ENCODE measurements at regions not wholly inside any gene's neighbourhood (a gene's known extent, or its start where the extent isn't known, plus 50 kb on each side); places are given as distances from the start of the nearest gene placed in this dataset.

DNA sequence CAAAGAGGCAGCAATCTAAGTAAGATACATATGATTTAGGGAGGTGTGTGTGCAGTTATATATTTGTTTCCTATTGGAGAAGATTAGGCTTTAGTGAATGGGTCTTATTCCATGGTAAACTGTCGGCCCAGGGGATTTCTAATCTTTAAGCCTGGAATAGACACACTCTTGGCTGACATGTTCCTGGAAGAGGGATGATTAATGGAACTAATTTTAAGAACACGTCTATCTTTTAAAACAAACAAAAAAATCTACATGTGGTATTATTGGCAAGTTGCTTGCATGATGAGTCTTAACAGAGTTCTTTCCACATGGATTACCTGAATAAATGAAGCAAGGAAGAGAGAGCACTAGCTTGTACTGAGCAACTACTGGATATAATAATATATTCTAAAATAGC is 114.2 kb upstream of the NT5C1B start:
- Histone ChIP-seq H3K27ac (ENCODE audit: extremely low read length, insufficient read depth, low read length) (no peak overlapping the region), H4K20me1 (ENCODE audit: insufficient read depth, low read length) (no peaks in the 10 kb centered on the region), H3K36me3 (replicated peaks in 1 of 2; ENCODE audit: control insufficient read depth in 1 of 2, insufficient read depth in 2 of 2, low read length in 2 of 2) (no peaks in the 10 kb centered on the region), H3K9me3 (ENCODE audit: low read length) (no peaks in the 10 kb centered on the region), H3K9ac (ENCODE audit: insufficient read depth, low read depth, low read length) (no peak overlapping the region), H2AFZ (ENCODE audit: low read length) (no peak overlapping the region), H3K79me2 (ENCODE audit: insufficient read depth, low read length) (no peaks in the 10 kb centered on the region), H3K4me2 (ENCODE audit: low read depth, low read length) (no peak overlapping the region), H3K27me3 (ENCODE audit: control insufficient read depth in 1 of 2, insufficient read depth in 2 of 2, low read length in 2 of 2) (no peaks in the 10 kb centered on the region), H3K4me1 (ENCODE audit: insufficient read depth, low read length) (no peaks in the 10 kb centered on the region), H3K4me3 (replicated peaks in 1 of 3; ENCODE audit: insufficient read depth in 1 of 3, low read depth in 2 of 3, low read length in 3 of 3) (no peak overlapping the region)
- in situ Hi-C loops (cut with HindIII; ENCODE audit: extremely low pct_ligation_motif_present, low pct_unique_long_range_greater_than_20kb) (no loop called here), intact Hi-C loops (cut with micrococcal nuclease; ENCODE audit: unreplicated experiment) (no loop called here)
- no peak for DNase-seq (ENCODE audit: low spot score)
- no TSS peak for BruUV-seq (replicated peaks)
- CTCF ChIA-PET (ENCODE audit: low intra/inter-chr PET ratio, low total read pairs), result no interaction called here
- WGBS (ENCODE audit: low lambda C conversion rate), result 74% methylated on average over 2 of the region's 2 CpGs
- POLR2A ChIA-PET, result no interaction called here
- ATAC-seq, result no peak
- TF ChIP-seq, protein P1, sequence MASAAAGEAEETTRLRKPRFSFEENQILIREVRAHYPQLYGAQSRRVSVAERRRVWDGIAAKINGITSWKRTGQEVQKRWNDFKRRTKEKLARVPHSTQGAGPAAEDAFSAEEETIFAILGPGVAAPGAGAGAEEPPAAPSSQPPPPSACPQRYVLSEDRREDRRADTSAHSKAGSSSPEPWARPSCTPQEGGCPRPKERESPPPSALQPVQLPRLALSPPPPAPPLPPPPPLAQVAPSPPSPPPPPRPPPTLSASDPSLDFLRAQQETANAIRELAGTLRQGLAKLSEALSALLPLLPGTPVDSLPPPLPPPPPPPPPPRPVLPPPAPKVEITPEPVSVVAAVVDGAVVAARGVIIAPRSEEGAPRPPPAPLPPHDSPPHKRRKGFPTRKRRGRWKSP (CRISPR knock-in tag; IDR thresholded peaks at IDR 0.05), result no peak
- no peak for TF ChIP-seq ZNF713 (CRISPR knock-in tag; IDR thresholded peaks at IDR 0.05)
- TF ChIP-seq, protein P2, sequence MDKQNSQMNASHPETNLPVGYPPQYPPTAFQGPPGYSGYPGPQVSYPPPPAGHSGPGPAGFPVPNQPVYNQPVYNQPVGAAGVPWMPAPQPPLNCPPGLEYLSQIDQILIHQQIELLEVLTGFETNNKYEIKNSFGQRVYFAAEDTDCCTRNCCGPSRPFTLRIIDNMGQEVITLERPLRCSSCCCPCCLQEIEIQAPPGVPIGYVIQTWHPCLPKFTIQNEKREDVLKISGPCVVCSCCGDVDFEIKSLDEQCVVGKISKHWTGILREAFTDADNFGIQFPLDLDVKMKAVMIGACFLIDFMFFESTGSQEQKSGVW (CRISPR knock-in tag; IDR thresholded peaks at IDR 0.05; ENCODE audit: borderline replicate concordance), result no peak
- no peak for TF ChIP-seq ZNF460 (CRISPR knock-in tag; IDR thresholded peaks at IDR 0.05; ENCODE audit: borderline replicate concordance)
- no peak for TF ChIP-seq ZNF296 (CRISPR knock-in tag; conservative IDR thresholded peaks at IDR 0.05)
- no peak for TF ChIP-seq RXRA (CRISPR knock-in tag; IDR thresholded peaks at IDR 0.05)
- no peak for TF ChIP-seq ZNF468 (CRISPR knock-in tag; IDR thresholded peaks at IDR 0.05)
- TF ChIP-seq FOXJ3 (CRISPR knock-in tag; IDR thresholded peaks at IDR 0.05; ENCODE audit: borderline replicate concordance), result no peak
- TF ChIP-seq NR2C2 (CRISPR knock-in tag; IDR thresholded peaks at IDR 0.05; ENCODE audit: borderline replicate concordance), result no peak
- TF ChIP-seq SRSF4 (IDR thresholded peaks at IDR 0.05; ENCODE audit: low read depth, low read length, poor library complexity, severe bottlenecking), result no peak
- TF ChIP-seq, protein P3, sequence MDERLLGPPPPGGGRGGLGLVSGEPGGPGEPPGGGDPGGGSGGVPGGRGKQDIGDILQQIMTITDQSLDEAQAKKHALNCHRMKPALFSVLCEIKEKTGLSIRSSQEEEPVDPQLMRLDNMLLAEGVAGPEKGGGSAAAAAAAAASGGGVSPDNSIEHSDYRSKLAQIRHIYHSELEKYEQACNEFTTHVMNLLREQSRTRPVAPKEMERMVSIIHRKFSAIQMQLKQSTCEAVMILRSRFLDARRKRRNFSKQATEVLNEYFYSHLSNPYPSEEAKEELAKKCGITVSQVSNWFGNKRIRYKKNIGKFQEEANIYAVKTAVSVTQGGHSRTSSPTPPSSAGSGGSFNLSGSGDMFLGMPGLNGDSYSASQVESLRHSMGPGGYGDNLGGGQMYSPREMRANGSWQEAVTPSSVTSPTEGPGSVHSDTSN (CRISPR knock-in tag; IDR thresholded peaks at IDR 0.05), result no peak
- no peak for TF ChIP-seq ZNF792 (CRISPR knock-in tag; IDR thresholded peaks at IDR 0.05)
- no peak for TF ChIP-seq ZNF564 (CRISPR knock-in tag; IDR thresholded peaks at IDR 0.05)
- no peak for FAIRE-seq
